ENCODE measurements at regions not wholly inside any gene's neighbourhood (a gene's known extent, or its start where the extent isn't known, plus 50 kb on each side); places are given as distances from the start of the nearest gene placed in this dataset.

DNA sequence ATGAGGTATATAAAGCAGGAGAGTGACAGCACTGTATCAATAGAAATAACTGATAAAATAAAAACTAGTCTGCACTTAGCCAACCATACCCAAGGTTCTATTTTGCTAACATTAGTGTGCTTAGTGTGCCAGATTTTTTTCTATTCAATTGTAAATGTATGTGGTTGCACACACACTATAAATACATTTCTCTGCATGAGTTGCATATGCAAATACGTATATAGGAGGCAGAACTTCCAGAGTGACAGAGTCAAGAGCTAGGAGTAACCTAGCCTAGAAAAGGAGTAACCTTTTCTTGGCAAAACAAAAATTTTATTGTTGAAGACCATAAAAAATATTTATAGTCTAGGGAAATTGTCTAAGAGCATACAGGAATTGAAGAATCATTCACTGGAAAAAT lies 461.6 kb downstream of the GABRG2 start:
- TF ChIP-seq, protein P1, sequence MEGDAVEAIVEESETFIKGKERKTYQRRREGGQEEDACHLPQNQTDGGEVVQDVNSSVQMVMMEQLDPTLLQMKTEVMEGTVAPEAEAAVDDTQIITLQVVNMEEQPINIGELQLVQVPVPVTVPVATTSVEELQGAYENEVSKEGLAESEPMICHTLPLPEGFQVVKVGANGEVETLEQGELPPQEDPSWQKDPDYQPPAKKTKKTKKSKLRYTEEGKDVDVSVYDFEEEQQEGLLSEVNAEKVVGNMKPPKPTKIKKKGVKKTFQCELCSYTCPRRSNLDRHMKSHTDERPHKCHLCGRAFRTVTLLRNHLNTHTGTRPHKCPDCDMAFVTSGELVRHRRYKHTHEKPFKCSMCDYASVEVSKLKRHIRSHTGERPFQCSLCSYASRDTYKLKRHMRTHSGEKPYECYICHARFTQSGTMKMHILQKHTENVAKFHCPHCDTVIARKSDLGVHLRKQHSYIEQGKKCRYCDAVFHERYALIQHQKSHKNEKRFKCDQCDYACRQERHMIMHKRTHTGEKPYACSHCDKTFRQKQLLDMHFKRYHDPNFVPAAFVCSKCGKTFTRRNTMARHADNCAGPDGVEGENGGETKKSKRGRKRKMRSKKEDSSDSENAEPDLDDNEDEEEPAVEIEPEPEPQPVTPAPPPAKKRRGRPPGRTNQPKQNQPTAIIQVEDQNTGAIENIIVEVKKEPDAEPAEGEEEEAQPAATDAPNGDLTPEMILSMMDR (IDR thresholded peaks at IDR 0.05; ENCODE audit: extremely low read depth, missing control alignments) = no peak
- no peak for DNase-seq (ENCODE audit: low spot score)

DNA sequence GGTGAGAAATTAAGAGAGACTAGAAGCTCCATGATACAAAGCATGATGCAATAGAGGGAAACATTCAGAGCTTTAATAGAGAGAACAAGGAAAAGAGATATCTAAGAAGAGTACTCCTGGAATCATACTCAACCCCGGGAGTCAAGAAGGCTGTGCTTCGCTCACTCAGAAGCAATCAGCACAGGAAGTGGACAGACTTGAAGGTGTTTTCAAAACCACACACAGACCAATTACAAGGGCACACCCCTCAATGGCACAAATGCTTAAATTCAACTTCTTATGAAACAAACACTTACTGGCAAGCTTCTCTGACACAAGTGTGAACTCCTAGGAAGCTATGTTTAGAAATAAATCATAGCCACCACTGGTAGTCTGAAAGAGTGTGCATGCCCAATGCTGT lies 462.3 kb downstream of the GABRG2 start:
- TF ChIP-seq, protein P1 (IDR thresholded peaks at IDR 0.05; ENCODE audit: extremely low read depth, missing control alignments) = no peak
- no peak for DNase-seq (ENCODE audit: low spot score)

DNA sequence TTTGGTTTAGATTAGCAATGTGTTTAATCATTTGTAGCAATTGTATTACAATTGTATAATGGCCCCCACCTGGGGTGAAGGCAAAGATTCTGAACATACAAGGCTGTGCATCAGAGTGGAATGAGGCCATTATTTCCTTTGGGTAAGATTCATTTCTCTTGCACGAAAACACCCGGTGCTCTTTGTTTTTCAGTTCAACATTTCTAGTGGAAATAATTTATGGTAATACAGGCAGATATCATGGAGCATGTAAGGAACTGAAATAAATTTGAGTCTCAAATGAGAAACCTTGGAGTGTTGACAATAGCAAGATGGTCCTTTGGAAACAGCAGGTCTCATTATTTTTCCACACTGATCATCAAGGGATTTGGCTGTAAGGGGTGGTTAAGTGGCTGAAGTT lies 475.9 kb downstream of the GABRG2 start:
- TF ChIP-seq, protein P1 (IDR thresholded peaks at IDR 0.05; ENCODE audit: extremely low read depth, missing control alignments) = no peak
- DNase-seq (ENCODE audit: low spot score) = no peak

DNA sequence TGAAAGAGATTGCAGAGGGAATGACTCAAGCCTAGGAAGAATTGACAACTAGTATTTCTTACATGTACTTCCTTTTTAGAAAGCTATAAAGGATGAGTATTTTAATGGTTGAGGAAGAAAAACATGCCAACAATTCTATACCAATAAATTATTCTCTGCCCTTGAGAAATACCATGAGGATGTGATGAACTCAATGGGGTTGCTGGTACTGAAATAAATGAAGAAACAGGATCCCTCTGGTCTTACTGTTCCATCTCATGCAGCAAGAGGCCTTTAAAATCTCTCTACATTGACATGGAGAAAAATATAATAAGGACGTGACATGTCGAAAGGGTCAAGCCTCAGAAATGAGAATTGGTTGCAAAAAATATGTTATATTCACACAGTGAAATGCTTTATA lies 477.3 kb downstream of the GABRG2 start:
- TF ChIP-seq, protein P1 (IDR thresholded peaks at IDR 0.05; ENCODE audit: extremely low read depth, missing control alignments) = no peak

DNA sequence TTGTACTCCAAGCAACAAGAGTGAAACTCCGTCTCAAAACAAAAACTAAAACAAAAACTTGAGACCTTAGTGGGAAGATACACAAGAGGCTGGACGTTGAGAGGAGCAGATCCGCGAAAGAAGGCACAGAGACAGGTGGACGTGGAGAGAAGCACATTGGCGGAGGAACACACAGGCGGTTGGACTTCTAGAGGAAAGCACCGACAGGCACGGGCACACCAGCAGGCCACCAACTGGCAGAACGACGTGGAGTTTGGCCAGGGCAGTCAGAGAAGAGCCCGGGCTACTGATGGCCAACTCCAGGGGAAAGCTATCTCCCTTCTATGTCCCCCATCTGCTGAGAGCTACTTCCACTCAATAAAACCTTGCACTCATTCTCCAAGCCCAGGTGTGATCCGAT lies 482.7 kb downstream of the GABRG2 start:
- DNase-seq (ENCODE audit: low spot score) = no peak
- TF ChIP-seq, protein P1 (IDR thresholded peaks at IDR 0.05; ENCODE audit: extremely low read depth, missing control alignments) = no peak

More for the DNA sequence above, 477.3 kb downstream of the GABRG2 start:
- DNase-seq (ENCODE audit: low spot score) = no peak

DNA sequence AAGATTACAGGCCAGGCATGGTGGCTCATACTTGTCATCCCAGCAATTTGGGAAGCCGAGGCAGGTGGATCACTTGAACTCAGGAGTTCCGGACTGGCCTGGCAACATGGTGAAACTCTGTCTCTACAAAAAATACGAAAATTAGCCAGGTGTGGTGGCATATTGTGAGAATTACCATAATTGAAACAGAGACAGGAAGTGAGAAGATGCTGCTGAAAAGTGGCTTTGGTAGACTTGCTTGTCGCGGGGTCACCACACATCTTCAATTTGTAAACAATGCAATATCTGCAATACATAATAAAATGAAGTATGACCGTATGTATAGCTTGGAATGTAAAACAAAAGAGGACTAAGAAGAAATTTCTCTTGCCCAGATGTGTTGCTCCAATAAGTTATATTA lies 490.5 kb downstream of the GABRG2 start:
- DNase-seq (ENCODE audit: low spot score) = no peak
- TF ChIP-seq, protein P1 (IDR thresholded peaks at IDR 0.05; ENCODE audit: extremely low read depth, missing control alignments) = no peak

DNA sequence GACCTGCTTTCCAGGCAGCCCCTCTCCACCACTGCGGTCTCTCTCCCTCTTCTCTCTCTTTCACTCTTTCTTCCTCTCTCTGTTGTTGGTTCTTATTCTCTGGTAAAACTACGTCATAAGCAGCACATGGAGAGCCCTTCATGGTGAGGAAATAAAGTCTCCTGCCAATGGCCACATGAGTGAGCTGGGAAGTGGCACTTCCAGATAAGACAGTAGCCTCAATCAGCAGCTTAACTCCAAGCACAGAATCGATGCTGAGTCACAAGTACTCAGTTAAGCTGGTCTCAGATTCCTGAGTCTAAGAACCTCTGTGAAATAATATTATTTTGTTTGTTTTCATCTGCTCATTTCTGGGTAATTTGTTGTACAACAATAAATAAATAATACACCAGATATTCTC lies 500.1 kb downstream of the GABRG2 start:
- TF ChIP-seq, protein P1 (IDR thresholded peaks at IDR 0.05; ENCODE audit: extremely low read depth, missing control alignments) = no peak
- DNase-seq (ENCODE audit: low spot score) = no peak
